Keratinocyte (primary cell): ENCODE measurements at regions not wholly inside any gene's neighbourhood (a gene's known extent, or its start where the extent isn't known, plus 50 kb on each side); places are given as distances from the start of the nearest gene placed in this dataset.

Experiments
- DNase-seq: peaks from one replicate; pipeline ENCODE4 v3.0.0-alpha.2; 2011; ENCODE audit warnings: low read depth, missing footprints, low spot score
- FAIRE-seq: peaks from 2 replicates; lab custom pipeline; 2011; peaks lifted over from hg19 to GRCh38; lab: Jason Lieb, UNC
- H2AFZ ChIP-seq: 2 replicates; pipeline ENCODE4 v1.6.0; 2012; ENCODE audit warnings: low read length, control low read depth, inconsistent platforms; ENCODE audit not compliant: control insufficient read depth
- H3K27ac ChIP-seq: 2 replicates; pipeline ENCODE4 v1.5.1; 2011; ENCODE audit warnings: low read length; ENCODE audit not compliant: control insufficient read depth, insufficient read depth
- H3K27me3 ChIP-seq: 3 replicates; pipeline ENCODE4 v1.6.0; 2011; ENCODE audit warnings: low read length; ENCODE audit not compliant: control insufficient read depth, insufficient read depth; ENCODE audit errors: extremely low read depth
- H3K36me3 ChIP-seq, 2 experiments: 2 replicates in 1 of 2; 3 replicates in 1 of 2; pipeline ENCODE4 v1.5.1; 2011; ENCODE audit warnings: low read length in 2 of 2, mild to moderate bottlenecking in 1 of 2; ENCODE audit not compliant: control insufficient read depth in 2 of 2, insufficient read depth in 2 of 2; ENCODE audit errors: extremely low read depth in 1 of 2
- H3K4me1 ChIP-seq: 3 replicates; pipeline ENCODE4 v1.5.1; 2011; ENCODE audit warnings: low read length; ENCODE audit not compliant: control insufficient read depth, insufficient read depth; ENCODE audit errors: extremely low read depth
- H3K4me2 ChIP-seq: 3 replicates; pipeline ENCODE4 v1.6.0; 2011; ENCODE audit warnings: low read depth, low read length; ENCODE audit not compliant: control insufficient read depth, insufficient read depth; ENCODE audit errors: extremely low read depth
- H3K4me3 ChIP-seq, 3 experiments: fragments of 200-600 bp in 1 of 3; sonication (generic) in 1 of 3; 2 replicates in 2 of 3; 3 replicates in 1 of 3; pipeline ENCODE4 v1.5.1; 2011 to 2016; ENCODE audit warnings: low read length in 3 of 3, mild to moderate bottlenecking in 3 of 3, control low read depth in 2 of 3, inconsistent platforms in 1 of 3, low read depth in 1 of 3, mixed read lengths in 1 of 3, mixed run types in 1 of 3, moderate library complexity in 1 of 3; ENCODE audit not compliant: control insufficient read depth in 2 of 3, insufficient read depth in 2 of 3; ENCODE audit errors: extremely low read depth in 1 of 3
- H3K79me2 ChIP-seq: 2 replicates; pipeline ENCODE4 v1.6.0; 2012; ENCODE audit warnings: low read length; ENCODE audit not compliant: control insufficient read depth, insufficient read depth
- H3K9ac ChIP-seq: 3 replicates; pipeline ENCODE4 v1.6.0; 2011; ENCODE audit warnings: low read length; ENCODE audit not compliant: control insufficient read depth, insufficient read depth; ENCODE audit errors: extremely low read depth
- H3K9me1 ChIP-seq: 3 replicates; pipeline ENCODE4 v1.6.0; 2011; ENCODE audit warnings: low read length; ENCODE audit not compliant: control insufficient read depth, insufficient read depth; ENCODE audit errors: extremely low read depth
- H3K9me3 ChIP-seq: 2 replicates; pipeline ENCODE4 v1.5.1; 2012; ENCODE audit warnings: low read depth, low read length; ENCODE audit not compliant: control insufficient read depth
- H4K20me1 ChIP-seq: 3 replicates; pipeline ENCODE4 v1.6.0; 2011; ENCODE audit warnings: low read length; ENCODE audit not compliant: control insufficient read depth, insufficient read depth; ENCODE audit errors: extremely low read depth
- EZH2 ChIP-seq: IDR thresholded peaks from one replicate; pipeline ENCODE4 v1.6.1; 2012; ENCODE audit warnings: inconsistent platforms, mild to moderate bottlenecking, low read length, moderate library complexity
- dilution Hi-C: fragments of 300-500 bp; cut with MboI; formaldehyde crosslinking; loops from one replicate; pipeline ENCODE4 v1.7.0; 2020; ENCODE audit warnings: low sequenced_read_pairs; ENCODE audit not compliant: extremely low pct_ligation_motif_present
- TF ChIP-seq, protein P1 (sequence below), 3 experiments: IDR thresholded peaks in 1 of 3; conservative IDR thresholded peaks in 1 of 3; optimal IDR thresholded peaks in 1 of 3; 2 replicates in 2 of 3; 3 replicates in 1 of 3; pipeline versions ENCODE3 to v1.5.1; 2011; ENCODE audit warnings: low read length in 3 of 3, mild to moderate bottlenecking in 3 of 3, moderate library complexity in 2 of 3, control low read depth in 1 of 3, inconsistent platforms in 1 of 3; ENCODE audit not compliant: insufficient read depth in 2 of 3; ENCODE audit errors: extremely low read depth in 1 of 3

DNA sequence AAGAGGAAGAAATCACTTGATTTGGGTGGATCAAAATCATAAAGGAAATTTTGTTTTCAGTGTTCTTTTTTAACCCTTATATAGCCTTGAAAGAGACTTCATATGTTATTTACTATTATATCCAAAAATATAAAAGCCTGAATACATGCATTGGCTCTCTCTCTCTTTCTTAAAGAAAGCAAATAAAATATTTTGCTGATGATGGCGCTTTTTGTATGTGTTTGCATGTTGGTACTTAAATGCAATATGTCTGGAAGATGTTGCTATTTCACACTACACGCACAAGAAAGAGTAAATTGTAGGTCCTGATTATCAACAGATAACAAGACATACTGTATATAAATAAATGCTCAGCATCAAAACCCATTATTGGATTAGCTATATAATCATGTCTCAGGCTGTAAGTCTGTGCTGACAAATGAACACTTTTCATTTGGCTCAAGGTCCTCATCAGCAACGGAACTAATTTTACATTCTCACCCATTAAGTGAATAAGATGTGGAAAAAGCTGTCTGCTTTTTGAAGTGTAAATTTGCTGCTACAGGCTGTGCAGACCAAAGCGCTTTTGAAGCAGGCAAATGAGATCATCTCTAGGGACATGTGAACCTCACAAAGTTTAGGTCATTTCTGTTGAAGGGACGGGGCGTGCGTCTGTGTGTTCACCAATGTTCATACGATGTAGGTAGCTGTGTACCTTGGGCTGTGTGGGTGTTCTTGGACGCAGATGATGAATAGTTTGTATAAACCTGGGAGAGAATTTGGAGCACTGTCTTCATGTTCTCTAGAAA lies 122.4 kb upstream of the LMO4 start:
- DNase-seq (no peak), FAIRE-seq (peak; percentile 20)
- Histone ChIP-seq H2AFZ (no peak overlapping the region), H3K9me3 (no peaks in the 10 kb centered on the region), H3K79me2 (no peaks in the 10 kb centered on the region), H3K36me3 (no peaks in the 10 kb centered on the region), H3K4me2 (no peak overlapping the region), H3K9me1 (no peaks in the 10 kb centered on the region), H3K4me1 (peaks cover 9% of the 10 kb centered on the region), H3K9ac (no peak overlapping the region), H4K20me1 (no peaks in the 10 kb centered on the region), H3K4me3 (no peak overlapping the region), H3K27ac (no peak overlapping the region), H3K27me3 (no peaks in the 10 kb centered on the region)
- TF ChIP-seq, protein P1, sequence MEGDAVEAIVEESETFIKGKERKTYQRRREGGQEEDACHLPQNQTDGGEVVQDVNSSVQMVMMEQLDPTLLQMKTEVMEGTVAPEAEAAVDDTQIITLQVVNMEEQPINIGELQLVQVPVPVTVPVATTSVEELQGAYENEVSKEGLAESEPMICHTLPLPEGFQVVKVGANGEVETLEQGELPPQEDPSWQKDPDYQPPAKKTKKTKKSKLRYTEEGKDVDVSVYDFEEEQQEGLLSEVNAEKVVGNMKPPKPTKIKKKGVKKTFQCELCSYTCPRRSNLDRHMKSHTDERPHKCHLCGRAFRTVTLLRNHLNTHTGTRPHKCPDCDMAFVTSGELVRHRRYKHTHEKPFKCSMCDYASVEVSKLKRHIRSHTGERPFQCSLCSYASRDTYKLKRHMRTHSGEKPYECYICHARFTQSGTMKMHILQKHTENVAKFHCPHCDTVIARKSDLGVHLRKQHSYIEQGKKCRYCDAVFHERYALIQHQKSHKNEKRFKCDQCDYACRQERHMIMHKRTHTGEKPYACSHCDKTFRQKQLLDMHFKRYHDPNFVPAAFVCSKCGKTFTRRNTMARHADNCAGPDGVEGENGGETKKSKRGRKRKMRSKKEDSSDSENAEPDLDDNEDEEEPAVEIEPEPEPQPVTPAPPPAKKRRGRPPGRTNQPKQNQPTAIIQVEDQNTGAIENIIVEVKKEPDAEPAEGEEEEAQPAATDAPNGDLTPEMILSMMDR (optimal IDR thresholded peaks at IDR 0.05 in 1 of 3, IDR thresholded peaks at IDR 0.05 in 1 of 3, conservative IDR thresholded peaks at IDR 0.05 in 1 of 3; ENCODE audit: extremely low read depth in 1 of 3, insufficient read depth in 2 of 3, low read length in 3 of 3), result no peak
- TF ChIP-seq EZH2, result no peak
- dilution Hi-C loops, result no loop called here

DNA sequence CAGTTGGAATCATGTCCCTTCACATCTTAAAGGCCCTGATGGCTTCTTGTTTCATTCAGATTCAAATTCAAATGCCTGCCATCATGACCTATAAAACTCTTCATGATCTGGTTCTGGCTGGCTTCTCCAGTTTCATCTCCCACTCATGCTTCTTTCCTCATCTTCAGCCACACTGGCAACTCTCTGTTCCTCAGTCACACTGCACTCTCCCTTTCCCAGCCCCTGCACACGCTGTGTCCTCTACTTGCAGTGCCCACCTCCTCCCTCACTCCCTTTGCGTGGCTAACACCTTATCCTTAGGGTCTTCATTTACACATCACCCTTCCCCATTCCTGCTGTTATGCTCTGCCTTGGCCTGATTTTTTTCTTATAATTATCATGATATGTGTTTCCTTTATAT lies 120.6 kb upstream of the LMO4 start:
- no peaks in the 10 kb centered on the region for H4K20me1 ChIP-seq
- no peak overlapping the region for H3K9ac ChIP-seq
- no peak overlapping the region for H3K4me3 ChIP-seq
- FAIRE-seq (no peak), DNase-seq (no peak)
- TF ChIP-seq, protein P1 (optimal IDR thresholded peaks at IDR 0.05 in 1 of 3, IDR thresholded peaks at IDR 0.05 in 1 of 3, conservative IDR thresholded peaks at IDR 0.05 in 1 of 3; ENCODE audit: extremely low read depth in 1 of 3, insufficient read depth in 2 of 3, low read length in 3 of 3), result no peak
- no peak for TF ChIP-seq EZH2
- H2AFZ ChIP-seq, result no peak overlapping the region
- no peaks in the 10 kb centered on the region for H3K79me2 ChIP-seq
- H3K4me1 ChIP-seq, result peaks cover 8% of the 10 kb centered on the region
- H3K36me3 ChIP-seq, result no peaks in the 10 kb centered on the region
- H3K27ac ChIP-seq, result no peak overlapping the region
- no peaks in the 10 kb centered on the region for H3K27me3 ChIP-seq
- dilution Hi-C loops, result no loop called here
- no peaks in the 10 kb centered on the region for H3K9me3 ChIP-seq
- H3K4me2 ChIP-seq, result no peak overlapping the region
- no peaks in the 10 kb centered on the region for H3K9me1 ChIP-seq
